ENCODE measurements at regions not wholly inside any gene's neighbourhood (a gene's known extent, or its start where the extent isn't known, plus 50 kb on each side); places are given as distances from the start of the nearest gene placed in this dataset.
"Not testable (repeated sequence)": the region's sequence is repeated elsewhere in the genome, so short reads cannot be mapped to it uniquely, and the experiment has no call there.

DNA sequence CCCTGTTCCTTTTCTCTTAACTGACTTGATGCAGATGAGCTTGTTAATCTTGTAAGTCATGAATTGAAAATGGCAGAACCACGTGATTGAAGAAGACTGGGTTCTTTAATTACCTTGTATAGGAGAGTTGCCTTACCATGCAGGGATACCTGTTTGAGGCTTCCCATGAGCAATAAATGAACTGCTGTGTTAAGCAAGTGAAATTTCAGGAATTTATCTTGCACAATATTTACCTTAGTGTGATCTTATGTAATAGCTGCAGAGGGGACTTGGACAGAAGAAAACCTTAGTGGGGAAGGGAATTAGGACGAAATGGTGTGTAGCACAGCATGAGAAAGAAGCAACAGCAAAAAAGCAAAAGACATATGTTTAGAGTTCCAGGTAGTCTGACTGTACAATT lies 384.0 kb upstream of the TMEFF2 start:
- no peak for FAIRE-seq
- DNase-seq (ENCODE audit: insufficient read length, low spot score), result no peak

DNA sequence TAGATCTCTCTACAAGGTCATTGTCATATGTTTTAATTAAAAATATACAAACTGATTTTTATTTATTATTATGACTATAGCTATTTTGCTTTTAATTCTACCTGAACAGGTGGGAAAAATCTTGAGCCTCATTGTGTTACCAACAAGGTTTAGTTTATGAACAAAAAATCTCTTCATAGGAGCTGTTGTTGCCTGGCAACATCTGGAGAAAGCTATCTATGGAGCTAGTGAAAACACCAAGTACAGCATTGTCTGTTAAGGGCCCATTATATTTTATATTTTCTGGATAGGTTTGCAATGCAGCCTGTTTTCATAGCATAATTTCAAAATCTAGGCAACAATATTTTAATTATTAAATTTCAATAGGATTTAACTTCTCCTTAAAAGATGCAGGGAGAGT lies 383.0 kb upstream of the TMEFF2 start:
- FAIRE-seq, result no peak
- DNase-seq (ENCODE audit: insufficient read length, low spot score), result no peak

DNA sequence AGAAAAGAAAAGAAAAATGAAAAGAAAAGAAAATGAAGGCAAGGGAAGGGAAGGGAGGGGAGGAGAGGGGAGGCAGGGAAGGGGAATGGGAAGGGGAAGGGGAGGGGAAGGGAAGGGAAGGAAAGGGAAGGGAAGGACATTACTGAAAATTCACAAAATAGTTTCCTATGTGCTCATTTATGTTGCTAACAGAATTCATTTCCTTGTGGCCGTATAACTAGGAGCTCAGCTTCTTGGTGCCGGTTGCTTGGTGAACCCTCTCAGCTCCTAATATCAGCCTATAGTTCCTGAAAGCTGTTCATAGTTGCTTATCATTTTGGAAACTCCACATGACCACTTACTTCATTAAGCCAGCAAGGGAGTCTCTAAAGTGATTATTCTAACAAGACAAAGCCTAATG lies 379.8 kb upstream of the TMEFF2 start:
- no peak for FAIRE-seq

DNA sequence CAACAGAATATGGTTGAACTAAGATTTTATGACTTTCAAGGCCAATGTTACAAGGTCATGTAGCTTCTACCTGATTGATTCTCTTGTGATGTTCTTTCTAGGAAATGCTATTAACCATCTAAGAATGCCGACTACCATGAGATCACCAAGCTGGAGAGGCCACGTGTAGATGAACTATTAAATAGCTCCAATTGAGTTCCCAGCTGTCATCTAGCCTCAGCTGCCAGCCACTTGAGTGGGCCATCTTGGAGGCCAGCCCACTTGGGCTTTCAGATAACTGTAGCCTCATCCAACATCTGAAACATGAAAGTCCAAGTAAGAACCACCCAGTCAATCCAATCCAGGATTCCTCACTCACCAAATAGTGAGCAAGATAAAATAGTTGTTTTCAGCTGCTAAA lies 376.9 kb upstream of the TMEFF2 start:
- DNase-seq (ENCODE audit: insufficient read length, low spot score) (no peak), FAIRE-seq (no peak)

More for the DNA sequence above, 379.8 kb upstream of the TMEFF2 start:
- DNase-seq (ENCODE audit: insufficient read length, low spot score), result no peak

DNA sequence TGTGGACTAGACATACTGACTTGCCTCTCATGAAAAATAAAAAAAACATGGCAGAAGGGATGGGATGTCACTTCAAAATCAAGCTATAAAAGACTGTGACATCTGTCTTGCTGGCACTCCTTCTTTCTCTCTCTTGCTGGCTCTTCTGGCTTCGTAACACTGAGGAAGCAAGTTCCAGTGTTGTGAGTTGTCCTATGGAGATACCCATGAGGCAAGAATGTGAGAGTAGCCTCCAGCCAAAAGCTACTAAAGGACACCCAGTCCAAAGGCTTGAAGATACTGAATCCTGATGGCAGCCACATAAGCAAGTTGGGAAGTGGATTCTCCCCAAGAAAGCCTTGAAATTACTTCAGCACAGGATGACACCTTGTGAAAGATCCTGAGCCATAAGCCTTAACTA lies 376.1 kb upstream of the TMEFF2 start:
- no peak for FAIRE-seq
- DNase-seq (ENCODE audit: insufficient read length, low spot score), result no peak

DNA sequence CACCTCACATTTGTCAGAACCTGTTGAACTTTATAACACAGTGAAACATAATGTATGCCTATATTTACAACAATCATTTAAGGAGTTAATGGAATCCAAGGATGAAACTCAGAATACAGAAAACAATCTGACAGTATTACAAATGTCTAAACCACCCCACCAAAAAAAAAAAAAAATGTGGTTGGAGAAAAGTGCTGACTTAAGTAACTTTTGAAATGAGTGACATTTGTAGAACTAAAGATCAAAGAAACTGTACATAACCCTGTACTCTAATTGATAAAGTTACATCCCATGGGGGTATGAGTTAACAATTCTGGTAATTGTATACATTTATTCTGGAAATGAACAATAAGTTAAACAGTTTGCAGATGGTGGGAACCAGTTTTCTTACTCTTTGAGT lies 372.1 kb upstream of the TMEFF2 start:
- FAIRE-seq (no peak), DNase-seq (ENCODE audit: insufficient read length, low spot score) (no peak)

DNA sequence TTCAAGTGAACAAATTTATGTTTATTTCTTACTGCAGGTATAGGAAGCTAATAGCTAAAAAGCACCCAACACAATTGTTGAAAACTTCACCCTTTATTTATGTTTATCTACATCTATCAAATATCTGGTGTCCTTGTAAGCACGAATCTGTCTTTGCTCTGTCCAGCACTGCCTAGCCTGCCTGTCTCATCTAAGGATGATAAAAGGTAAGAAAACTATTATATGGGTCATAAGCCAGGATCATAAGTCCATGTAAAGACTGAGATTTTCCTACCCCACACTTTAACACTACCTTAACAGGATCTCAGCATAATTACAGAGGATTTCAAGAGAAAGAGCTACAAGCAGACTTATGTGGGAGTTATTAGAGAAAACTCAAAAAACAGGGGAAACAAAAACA lies 365.6 kb upstream of the TMEFF2 start:
- FAIRE-seq (no peak), DNase-seq (ENCODE audit: insufficient read length, low spot score) (no peak)

DNA sequence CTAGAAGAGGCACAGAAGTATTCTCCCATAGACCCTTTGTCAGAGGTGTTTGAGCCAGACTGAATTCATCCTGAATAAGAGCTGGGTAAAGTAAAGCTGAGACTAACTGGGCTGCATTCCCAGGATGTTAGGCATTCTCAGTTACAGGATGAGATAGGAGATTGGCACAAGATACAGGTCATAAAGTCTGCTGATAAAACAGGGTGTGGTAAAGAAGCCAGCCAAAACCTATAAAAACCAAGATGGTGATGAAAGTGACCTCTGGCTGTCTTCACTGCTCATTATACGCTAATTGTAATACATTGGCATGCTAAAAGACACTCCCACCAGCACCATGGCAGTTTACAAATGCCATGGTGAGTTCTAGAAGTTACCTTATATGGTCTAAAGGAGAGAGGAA lies 364.9 kb upstream of the TMEFF2 start:
- DNase-seq (ENCODE audit: insufficient read length, low spot score) (no peak), FAIRE-seq (no peak)

DNA sequence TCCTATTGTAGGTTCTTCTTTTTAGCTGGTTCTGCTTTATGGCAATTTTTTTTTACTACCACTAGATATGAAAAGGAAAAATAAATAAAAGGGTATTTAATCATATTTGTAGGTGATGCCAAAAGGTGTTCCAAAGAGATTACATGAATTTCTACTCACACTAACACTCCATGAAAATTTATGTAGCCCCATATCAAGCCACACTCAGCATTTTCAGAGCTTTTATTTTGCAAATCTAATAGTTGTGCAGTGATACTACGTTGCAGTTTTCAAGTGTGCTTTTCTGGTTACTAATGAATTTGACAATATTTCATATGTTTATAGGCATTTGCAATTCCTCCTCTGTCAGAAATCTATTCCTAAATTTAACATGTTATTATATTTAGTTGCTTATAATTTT lies 363.9 kb upstream of the TMEFF2 start:
- DNase-seq (ENCODE audit: insufficient read length, low spot score) (no peak), FAIRE-seq (no peak)

DNA sequence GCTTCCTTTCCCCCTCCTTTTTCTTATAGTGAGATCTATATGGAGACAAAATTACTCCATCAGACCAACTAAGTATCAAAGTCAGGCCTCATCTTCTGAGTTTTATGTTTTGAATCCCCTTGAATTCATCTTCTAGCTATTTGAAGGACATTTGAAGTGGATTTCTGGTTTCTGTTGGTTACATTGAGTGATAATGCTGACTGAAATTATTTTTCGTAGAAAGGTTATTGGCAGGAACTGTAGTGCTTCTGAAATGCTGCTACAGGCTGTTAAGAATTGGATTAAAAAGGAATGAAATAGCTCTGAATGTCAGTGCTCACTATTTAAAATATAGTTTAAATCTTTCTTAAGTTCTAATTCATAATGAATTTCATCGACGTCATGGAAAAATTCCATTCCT lies 361.0 kb upstream of the TMEFF2 start:
- peak; percentile 45 for FAIRE-seq
- DNase-seq (ENCODE audit: insufficient read length, low spot score), result no peak

DNA sequence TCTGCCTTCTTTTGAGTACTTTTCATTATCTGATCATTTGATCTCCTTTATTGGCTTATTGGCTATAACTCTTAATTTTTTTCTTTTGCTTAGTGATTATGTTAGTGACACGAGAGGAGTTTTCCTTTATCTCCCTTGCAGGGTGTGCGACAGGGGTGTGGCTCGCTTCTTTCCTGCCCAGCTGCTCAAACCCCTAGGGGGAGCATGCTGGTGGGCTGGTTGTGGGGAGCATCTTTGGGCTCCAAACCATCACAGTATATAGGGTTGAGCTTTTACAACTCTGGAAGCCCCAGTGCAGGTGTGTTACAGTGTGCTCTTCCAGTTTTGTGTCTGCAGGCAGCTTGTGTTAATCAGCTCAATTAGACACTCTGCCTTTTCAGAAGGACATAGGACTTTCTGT lies 357.0 kb upstream of the TMEFF2 start:
- no peak for DNase-seq (ENCODE audit: insufficient read length, low spot score)
- no peak for FAIRE-seq

DNA sequence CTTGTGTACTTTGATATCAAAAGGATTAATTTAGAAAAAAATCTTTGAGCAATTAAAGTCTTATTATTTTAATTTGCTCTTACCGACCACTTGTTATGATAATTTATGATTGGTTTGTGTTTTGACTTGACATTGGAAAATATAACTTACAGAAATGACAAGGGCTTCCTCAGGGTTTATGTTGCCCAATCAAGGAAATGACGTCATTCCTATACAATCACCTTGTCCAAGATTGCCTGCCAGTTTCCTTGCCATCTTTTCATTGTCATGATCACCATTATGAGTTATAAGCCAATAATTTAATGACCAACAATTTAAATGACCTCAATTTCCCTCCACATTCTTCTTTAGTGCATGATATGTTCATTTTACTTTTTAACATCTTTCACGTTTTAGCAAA lies 351.8 kb upstream of the TMEFF2 start:
- DNase-seq (ENCODE audit: insufficient read length, low spot score) (no peak), FAIRE-seq (no peak)

DNA sequence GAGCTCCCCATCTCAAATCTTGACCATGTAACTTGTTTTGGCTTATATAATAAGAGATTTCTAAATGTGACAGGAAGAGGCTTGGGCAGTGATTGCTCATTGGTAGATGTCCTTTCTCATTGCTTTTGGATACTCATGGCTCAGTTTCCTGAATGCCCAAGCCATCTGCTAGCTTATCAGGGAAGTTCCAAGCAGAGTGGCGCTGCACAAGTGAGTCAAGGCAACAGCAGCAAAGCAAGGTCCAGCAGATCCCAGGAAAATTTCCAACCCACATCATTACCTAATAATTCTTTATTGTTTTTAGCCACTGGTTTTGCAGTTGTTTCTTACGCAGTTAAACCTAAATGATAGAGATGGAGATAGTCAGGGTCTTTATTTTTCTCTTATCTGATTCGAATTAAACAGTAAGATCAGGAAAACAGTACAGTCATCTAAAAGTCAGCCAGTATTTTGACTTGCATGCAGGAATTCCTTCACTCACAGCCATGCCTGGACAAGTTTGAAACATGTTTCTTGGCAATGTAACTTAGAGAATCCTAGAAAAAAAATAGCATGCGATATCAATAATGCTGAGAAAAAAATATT lies 349.7 kb upstream of the TMEFF2 start:
- DNase-seq (ENCODE audit: insufficient read length, low spot score), result no peak

DNA sequence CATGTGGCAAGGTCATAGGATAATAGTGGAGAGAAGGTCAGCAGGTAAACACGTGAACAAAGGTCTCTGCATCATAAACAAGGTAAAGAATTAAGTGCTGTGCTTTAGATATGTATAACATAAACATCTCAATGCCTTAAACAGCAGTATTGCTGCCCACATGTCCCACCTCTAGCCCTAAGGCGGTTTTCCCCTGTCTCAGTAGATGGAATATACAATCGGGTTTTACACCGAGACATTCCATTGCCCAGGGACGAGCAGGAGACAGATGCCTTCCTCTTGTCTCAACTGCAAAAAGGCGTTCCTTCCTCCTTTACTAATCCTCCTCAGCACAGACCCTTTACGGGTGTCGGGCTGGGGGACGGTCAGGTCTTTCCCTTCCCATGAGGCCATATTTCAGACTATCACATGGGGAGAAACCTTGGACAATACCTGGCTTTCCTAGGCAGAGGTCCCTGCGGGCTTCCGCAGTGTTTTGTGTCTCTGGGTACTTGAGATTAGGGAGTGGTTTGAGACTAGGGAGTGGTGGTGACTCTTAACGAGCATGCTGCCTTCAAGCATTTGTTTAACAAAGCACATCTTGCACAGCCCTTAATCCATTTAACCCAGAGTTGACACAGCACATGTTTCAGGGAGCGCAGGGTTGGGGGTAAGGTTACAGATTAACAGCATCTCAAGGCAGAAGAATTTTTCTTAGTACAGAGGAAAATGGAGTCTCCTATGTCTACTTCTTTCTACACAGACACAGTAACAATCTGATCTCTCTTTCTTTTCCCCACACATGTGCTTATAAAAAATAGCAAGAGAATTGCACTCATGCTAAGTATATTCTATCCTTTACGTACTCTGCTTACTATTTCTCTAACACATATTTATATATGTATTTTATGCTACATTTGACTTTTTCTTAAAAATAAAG lies 347.7 kb upstream of the TMEFF2 start:
- FAIRE-seq; DNase-seq (ENCODE audit: insufficient read length, low spot score): not testable (repeated sequence)

More for the DNA sequence above, 349.7 kb upstream of the TMEFF2 start:
- peak; percentile 42 for FAIRE-seq

DNA sequence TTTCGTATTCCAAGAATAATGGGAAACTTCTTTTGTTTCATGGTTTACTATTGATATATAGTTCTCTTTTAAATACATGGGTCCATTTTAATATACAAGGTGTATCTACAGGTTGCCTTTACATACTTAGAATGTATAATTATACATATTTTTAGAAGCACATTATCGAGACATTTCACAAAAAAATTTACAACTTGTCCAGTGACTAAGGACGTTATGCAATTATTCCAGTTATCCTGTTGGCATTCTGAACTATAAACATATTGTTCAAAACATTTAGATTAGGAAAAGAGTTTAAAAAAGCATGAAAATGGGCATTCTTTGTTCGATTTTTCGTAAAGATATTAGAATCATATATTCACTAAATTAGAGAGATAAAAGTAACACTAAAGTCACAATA lies 344.6 kb upstream of the TMEFF2 start:
- FAIRE-seq (no peak), DNase-seq (ENCODE audit: insufficient read length, low spot score) (no peak)

DNA sequence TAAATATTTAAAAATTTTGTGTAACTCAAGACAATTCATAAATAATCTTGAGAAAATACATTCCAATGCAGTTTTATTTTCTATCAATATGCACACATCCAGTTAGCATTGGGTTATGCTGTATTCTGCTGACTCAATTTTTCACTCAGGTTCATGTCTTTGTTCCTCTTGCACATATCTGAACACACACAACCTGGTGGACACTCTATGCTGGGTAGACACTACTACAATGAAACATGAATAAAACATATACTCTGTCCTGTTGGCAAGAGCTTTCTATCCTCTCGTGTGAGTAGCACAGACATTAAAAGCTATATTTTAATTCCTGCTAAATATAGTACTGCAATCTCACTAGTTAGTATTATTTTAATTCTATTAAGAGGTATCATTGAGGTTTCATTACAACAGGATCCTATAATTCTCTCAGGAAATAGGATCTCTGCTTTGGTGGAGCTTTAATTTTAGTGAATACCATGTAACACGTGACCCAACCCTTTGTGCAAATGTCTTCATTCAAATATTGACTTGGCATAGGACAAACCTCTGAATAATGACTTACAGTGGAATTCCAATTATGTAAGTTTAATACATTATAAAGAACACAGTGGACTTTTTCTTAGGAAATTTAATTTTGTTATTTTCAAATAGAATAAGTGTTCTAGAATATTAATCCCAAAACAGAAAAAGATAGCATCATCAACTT lies 342.3 kb upstream of the TMEFF2 start:
- no peak for FAIRE-seq

DNA sequence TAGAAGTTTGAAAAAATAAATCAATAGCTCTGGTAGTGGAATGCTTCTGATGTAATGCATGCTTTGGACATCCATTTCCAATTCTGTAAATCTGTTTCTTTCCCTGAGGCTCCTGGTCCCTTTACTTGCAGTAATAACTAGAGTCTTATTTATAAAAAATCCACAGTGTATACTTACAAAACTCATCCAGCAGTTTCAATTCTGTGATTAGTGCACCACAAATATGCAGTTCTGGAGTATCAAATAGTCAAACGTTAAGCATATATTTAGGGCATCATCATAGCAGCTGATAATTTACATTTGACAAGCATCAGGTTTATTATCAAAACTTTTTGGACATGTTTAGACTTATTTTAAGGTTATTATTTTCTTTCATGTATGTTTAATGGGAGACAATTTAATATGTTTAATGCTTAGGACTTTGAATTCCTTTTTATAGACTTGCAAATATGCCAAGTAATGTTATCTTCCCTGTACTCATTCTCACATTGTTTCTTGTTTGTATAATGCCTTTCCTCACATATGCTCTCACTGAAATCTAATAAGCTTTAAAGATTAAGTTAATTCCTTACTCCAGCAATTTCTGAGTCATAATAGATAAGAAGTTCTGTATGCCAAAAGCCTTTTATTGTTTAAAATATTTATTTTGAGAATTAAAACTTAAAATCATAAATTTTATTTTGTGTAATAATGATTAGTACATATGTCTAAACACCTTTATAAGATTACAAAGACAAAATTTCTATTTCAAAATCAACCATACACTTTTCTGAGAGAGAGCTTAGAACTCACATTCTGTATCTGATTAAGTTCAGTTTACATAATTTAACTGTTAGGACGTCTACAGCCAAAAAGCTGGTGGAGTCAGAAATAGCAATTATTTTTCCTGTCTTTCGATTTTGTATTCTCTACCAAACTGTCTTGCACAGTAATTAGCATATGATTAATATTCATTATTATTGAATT lies 341.5 kb upstream of the TMEFF2 start:
- FAIRE-seq (no peak), DNase-seq (ENCODE audit: insufficient read length, low spot score) (no peak)

More for the DNA sequence above, 342.3 kb upstream of the TMEFF2 start:
- no peak for DNase-seq (ENCODE audit: insufficient read length, low spot score)

DNA sequence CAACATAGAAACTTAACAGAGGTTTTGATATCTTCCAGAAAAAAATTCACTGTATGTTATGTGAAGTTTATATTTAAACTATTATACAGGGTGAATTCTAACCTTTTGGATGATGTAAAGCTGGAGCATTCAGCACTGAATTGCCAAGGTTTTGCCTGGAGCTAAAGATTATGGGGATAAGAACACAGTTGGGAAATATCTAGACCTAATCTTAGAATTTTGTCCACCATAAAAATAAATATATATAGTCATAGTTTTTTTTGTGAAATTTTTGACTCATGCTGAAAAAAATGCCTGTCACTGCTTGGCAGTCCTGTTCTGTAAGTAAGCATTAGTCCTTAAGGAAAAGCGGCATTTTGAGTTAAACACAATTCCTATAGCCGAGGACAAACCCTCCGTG lies 339.3 kb upstream of the TMEFF2 start:
- FAIRE-seq (no peak), DNase-seq (ENCODE audit: insufficient read length, low spot score) (no peak)

DNA sequence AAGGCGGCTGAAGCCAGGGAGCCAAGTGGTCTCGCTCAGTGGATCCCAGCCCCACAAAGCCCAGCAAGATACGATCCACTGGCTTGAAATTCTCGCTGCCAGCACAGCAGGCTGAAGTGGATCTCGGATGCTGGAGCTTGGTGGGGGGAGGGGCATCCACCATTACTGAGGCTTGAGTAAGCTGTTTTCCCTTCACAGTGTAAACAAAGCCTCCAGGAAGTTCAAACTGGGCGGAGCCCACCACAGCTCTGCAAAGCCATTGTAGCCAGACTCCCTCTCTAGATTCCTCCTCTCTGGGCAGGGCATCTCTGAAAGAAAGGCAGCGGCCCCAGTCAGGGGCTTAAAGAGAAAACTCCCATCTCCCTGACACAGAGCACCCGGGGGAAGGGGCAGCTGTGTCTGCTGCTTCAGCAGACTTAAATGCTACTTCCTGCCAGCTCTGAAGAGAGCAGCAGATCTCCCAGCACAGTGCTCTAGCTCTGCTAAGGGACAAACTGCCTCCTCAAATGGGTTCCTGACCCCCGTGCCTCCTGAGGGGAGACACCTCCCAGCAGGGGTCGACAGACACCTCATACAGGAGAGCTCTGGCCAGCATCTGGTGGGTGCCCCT lies 330.0 kb upstream of the TMEFF2 start:
- not testable (repeated sequence) for DNase-seq (ENCODE audit: insufficient read length, low spot score); FAIRE-seq

DNA sequence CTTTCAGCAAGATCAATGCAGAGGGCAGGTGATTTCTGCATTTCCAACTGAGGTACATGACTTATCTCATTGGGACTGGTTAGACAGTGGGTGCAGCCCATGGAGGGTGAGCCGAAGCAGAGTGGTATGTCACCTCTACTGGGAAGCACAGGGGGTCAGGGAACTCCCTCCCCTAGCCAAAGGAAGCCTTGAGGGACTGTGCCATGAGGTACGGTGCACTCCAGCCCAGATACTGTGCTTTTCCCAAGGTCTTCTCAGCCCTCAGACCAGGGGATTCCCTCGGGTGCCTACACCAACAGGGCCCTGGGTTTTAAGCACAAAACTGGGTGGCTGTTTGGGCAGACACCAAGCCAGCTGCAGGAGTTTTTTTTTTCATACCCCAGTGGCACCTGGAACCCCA lies 329.5 kb upstream of the TMEFF2 start:
- FAIRE-seq; DNase-seq (ENCODE audit: insufficient read length, low spot score): not testable (repeated sequence)
